ENCODE measurements at regions not wholly inside any gene's neighbourhood (a gene's known extent, or its start where the extent isn't known, plus 50 kb on each side); places are given as distances from the start of the nearest gene placed in this dataset.

GRCh38 chr5:133884569-133885311 is 83.7 kb downstream of the C5orf15 start:
- ChIA-PET POLR2A (no interaction called here), CTCF (interaction anchor here (8.0 kb wide), 1 partner anchor 15 kb away, joined by 68 read pairs; no protein-coding TSS in a partner anchor)
- TF ChIP-seq, protein P1, sequence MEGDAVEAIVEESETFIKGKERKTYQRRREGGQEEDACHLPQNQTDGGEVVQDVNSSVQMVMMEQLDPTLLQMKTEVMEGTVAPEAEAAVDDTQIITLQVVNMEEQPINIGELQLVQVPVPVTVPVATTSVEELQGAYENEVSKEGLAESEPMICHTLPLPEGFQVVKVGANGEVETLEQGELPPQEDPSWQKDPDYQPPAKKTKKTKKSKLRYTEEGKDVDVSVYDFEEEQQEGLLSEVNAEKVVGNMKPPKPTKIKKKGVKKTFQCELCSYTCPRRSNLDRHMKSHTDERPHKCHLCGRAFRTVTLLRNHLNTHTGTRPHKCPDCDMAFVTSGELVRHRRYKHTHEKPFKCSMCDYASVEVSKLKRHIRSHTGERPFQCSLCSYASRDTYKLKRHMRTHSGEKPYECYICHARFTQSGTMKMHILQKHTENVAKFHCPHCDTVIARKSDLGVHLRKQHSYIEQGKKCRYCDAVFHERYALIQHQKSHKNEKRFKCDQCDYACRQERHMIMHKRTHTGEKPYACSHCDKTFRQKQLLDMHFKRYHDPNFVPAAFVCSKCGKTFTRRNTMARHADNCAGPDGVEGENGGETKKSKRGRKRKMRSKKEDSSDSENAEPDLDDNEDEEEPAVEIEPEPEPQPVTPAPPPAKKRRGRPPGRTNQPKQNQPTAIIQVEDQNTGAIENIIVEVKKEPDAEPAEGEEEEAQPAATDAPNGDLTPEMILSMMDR (IDR thresholded peaks at IDR 0.05; ENCODE audit: control extremely low read depth, extremely low read depth, low read depth, missing control alignments): no peak
- no peak for DNase-seq (ENCODE audit: extremely low spot score)

- ChIA-PET CTCF (interaction anchor here (8.0 kb wide), 1 partner anchor 14 kb away, joined by 68 read pairs; no protein-coding TSS in a partner anchor), POLR2A (no interaction called here)
- TF ChIP-seq, protein P1 (IDR thresholded peaks at IDR 0.05; ENCODE audit: control extremely low read depth, extremely low read depth, low read depth, missing control alignments): no peak
- DNase-seq (ENCODE audit: extremely low spot score): no peak
Measured at GRCh38 chr5:133883916-133884315, 84.5 kb downstream of the C5orf15 start.

DNA sequence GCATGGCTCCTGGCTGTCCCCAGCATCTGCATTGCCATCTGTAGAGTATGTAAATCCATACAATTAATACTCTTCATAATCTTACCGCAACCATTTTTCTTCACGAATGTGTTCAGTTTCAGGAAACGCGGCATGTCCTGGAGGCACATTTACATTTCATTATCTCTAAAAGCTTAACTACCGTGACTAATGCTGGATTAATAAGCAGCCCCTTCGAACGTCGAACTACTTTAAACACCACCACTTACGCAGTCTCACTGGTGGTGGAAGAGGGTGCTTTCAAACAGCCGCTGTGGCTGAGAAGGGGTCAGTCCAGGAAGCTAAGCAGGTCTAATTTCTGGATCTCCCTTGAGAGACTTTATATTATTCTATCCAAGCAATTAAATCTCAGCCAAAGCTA is 85.6 kb downstream of the C5orf15 start:
- TF ChIP-seq, protein P1 (IDR thresholded peaks at IDR 0.05; ENCODE audit: control extremely low read depth, extremely low read depth, low read depth, missing control alignments): no peak
- DNase-seq (ENCODE audit: extremely low spot score): no peak
- ChIA-PET CTCF (interaction anchor here (8.0 kb wide), 1 partner anchor 13 kb away, joined by 68 read pairs; no protein-coding TSS in a partner anchor), POLR2A (no interaction called here)

DNA sequence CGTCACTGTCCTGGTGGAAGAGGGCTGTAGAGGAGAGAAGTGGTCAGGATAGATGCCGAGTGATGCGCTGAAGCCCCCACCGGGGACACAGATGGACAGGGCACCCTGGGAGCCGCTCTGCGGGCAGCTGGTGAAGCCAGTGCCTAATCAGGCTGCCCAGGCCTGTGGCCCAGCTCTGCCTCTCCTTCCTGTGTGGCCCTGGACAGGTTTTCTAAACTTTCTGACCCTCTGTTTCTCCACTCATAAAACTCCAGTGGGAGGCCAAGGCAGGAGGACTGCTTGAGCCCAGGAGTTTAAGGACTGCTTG is 86.1 kb downstream of the C5orf15 start:
- TF ChIP-seq, protein P1 (IDR thresholded peaks at IDR 0.05; ENCODE audit: control extremely low read depth, extremely low read depth, low read depth, missing control alignments): no peak
- ChIA-PET POLR2A (no interaction called here), CTCF (interaction anchor here (8.0 kb wide), 1 partner anchor 12 kb away, joined by 68 read pairs; no protein-coding TSS in a partner anchor)
- DNase-seq (ENCODE audit: extremely low spot score): no peak

DNA sequence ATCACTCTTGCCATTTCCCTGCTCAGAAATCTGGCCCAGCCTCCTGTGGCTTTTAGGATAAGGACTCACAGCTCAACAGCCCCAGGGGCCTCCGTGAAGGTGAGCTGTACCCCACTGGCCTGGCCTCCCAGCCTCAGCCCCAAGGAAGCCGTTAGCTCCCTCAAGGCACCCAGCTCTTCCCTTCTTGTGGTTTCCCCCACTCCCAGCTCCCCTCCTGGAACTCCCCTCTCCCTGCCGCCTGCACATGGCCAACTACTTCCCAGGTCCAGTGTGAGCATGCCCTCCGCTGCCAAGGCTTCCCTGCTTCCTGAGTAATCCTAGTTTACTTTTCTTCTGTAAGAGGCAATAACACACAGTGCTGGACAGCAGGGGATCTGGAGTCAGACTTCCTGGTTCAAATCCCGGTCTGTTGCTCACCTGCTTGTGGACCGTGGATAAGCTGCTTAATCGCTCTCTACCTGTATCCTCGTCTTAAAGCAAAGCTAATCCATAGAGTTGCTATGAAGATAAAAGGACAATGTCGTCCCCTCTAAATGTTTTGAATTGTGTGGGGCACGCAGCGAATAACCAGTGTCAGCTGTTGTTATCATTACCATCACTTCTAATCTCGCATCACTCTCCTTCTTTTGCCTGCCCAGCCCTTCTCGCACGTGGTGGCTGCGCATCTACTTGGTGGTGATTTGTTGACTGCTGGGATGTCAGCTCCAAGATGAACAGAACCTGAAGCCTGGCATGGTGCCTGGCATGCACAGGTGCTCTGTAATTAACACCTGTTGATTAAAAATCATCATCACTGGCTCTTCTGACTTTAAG is 86.6 kb downstream of the C5orf15 start:
- TF ChIP-seq, protein P1 (IDR thresholded peaks at IDR 0.05; ENCODE audit: control extremely low read depth, extremely low read depth, low read depth, missing control alignments): no peak
- ChIA-PET POLR2A (no interaction called here), CTCF (interaction anchor here (8.0 kb wide), 1 partner anchor 12 kb away, joined by 68 read pairs; no protein-coding TSS in a partner anchor)
- no peak for DNase-seq (ENCODE audit: extremely low spot score)

- TF ChIP-seq, protein P1 (IDR thresholded peaks at IDR 0.05; ENCODE audit: control extremely low read depth, extremely low read depth, low read depth, missing control alignments): no peak
- CTCF ChIA-PET: interaction anchor here (0.9 to 8.0 kb wide), 4 partner anchors 8 to 19 kb away, joined by 3 to 68 read pairs (median 8); no protein-coding TSS in a partner anchor
- POLR2A ChIA-PET: no interaction called here
- DNase-seq (ENCODE audit: extremely low spot score): no peak
Measured at GRCh38 chr5:133878236-133878555, 90.2 kb downstream of the C5orf15 start.
